Trophoblast cell (in vitro differentiated cells and primary cell): ENCODE measurements at regions not wholly inside any gene's neighbourhood (a gene's known extent, or its start where the extent isn't known, plus 50 kb on each side); places are given as distances from the start of the nearest gene placed in this dataset.

Experiments
- DNase-seq, 2 donors: peaks; one replicate each; pipeline ENCODE4 v3.0.0-alpha.2; 2016
- H2AFZ ChIP-seq: 2 replicates; pipeline ENCODE4 v1.6.1; 2013; ENCODE audit warnings: low read length, moderate library complexity, mild to moderate bottlenecking; ENCODE audit not compliant: insufficient read depth, poor library complexity
- H2AK5ac ChIP-seq: 2 replicates; pipeline ENCODE4 v1.6.1; 2013; ENCODE audit warnings: mild to moderate bottlenecking, low read length
- H2BK120ac ChIP-seq: 2 replicates; pipeline ENCODE4 v1.6.1; 2013; ENCODE audit warnings: low read length, mild to moderate bottlenecking, moderate library complexity; ENCODE audit not compliant: insufficient read depth, poor library complexity
- H2BK12ac ChIP-seq: 2 replicates; pipeline ENCODE4 v1.6.1; 2013; ENCODE audit warnings: mild to moderate bottlenecking, low read length, moderate library complexity
- H2BK5ac ChIP-seq: 2 replicates; pipeline ENCODE4 v1.6.1; 2013; ENCODE audit warnings: low read length, low read depth, moderate library complexity, mild to moderate bottlenecking; ENCODE audit not compliant: poor library complexity
- H3K14ac ChIP-seq: 2 replicates; pipeline ENCODE4 v1.6.1; 2013; ENCODE audit warnings: mild to moderate bottlenecking, low read length
- H3K18ac ChIP-seq: 2 replicates; pipeline ENCODE4 v1.6.1; 2013; ENCODE audit warnings: mild to moderate bottlenecking, low read length
- H3K23ac ChIP-seq: 2 replicates; pipeline ENCODE4 v1.6.1; 2013; ENCODE audit warnings: low read length
- H3K27ac ChIP-seq: 2 replicates; pipeline ENCODE4 v1.5.1; 2013; ENCODE audit warnings: low read depth, mild to moderate bottlenecking, inconsistent platforms, low read length, moderate library complexity
- H3K27me3 ChIP-seq: 2 replicates; pipeline ENCODE4 v1.6.1; 2013; ENCODE audit warnings: inconsistent platforms, mild to moderate bottlenecking, low read length, moderate library complexity; ENCODE audit not compliant: insufficient read depth
- H3K36me3 ChIP-seq, 2 experiments: 1 replicate in 1 of 2; 2 replicates in 1 of 2; pipeline ENCODE4 v1.6.1; 2013; ENCODE audit warnings: low read length in 2 of 2, mild to moderate bottlenecking in 2 of 2, moderate library complexity in 1 of 2; ENCODE audit not compliant: insufficient read depth in 2 of 2, control insufficient read depth in 1 of 2
- H3K4ac ChIP-seq: 2 replicates; pipeline ENCODE4 v1.6.1; 2013; ENCODE audit warnings: low read depth, mild to moderate bottlenecking, low read length, moderate library complexity
- H3K4me1 ChIP-seq, 2 experiments: 1 replicate in 1 of 2; 2 replicates in 1 of 2; pipeline ENCODE4 v1.6.1; 2013; ENCODE audit warnings: low read length in 2 of 2, mild to moderate bottlenecking in 2 of 2, moderate library complexity in 1 of 2; ENCODE audit not compliant: insufficient read depth in 2 of 2, control insufficient read depth in 1 of 2
- H3K4me2 ChIP-seq: 2 replicates; pipeline ENCODE4 v1.6.1; 2013; ENCODE audit warnings: inconsistent platforms, mild to moderate bottlenecking, low read length, moderate library complexity
- H3K4me3 ChIP-seq: 2 replicates; pipeline ENCODE4 v1.5.1; 2013; ENCODE audit warnings: mild to moderate bottlenecking, low read depth, low read length, inconsistent platforms
- H3K79me1 ChIP-seq: one replicate; pipeline ENCODE4 v1.6.1; 2013; ENCODE audit warnings: low read length
- H3K79me2 ChIP-seq: 2 replicates; pipeline ENCODE4 v1.6.1; 2013; ENCODE audit warnings: low read length, mild to moderate bottlenecking; ENCODE audit not compliant: control insufficient read depth, insufficient read depth, poor library complexity
- H3K9ac ChIP-seq: 2 replicates; pipeline ENCODE4 v1.6.1; 2013; ENCODE audit warnings: mild to moderate bottlenecking, low read length
- H3K9me3 ChIP-seq: 2 replicates; pipeline ENCODE4 v1.6.1; 2013; ENCODE audit warnings: low read depth, mild to moderate bottlenecking, control low read depth, inconsistent platforms, low read length; ENCODE audit not compliant: insufficient read depth
- H4K12ac ChIP-seq: 2 replicates; pipeline ENCODE4 v1.6.1; 2013; ENCODE audit warnings: low read depth, mild to moderate bottlenecking, low read length, moderate library complexity
- H4K8ac ChIP-seq: 2 replicates; pipeline ENCODE4 v1.6.1; 2013; ENCODE audit warnings: low read depth, mild to moderate bottlenecking, low read length, moderate library complexity
- H4K91ac ChIP-seq: one replicate; pipeline ENCODE4 v1.6.1; 2013; ENCODE audit warnings: low read depth, mild to moderate bottlenecking, low read length, moderate library complexity
- WGBS: extraction: QIAGEN DNeasy Blood & Tissue Kit; methylation state at CpG from one replicate; pipeline ENCODE4 v1.1.7; 2013; ENCODE audit warnings: missing lambda C conversion rate; ENCODE audit not compliant: insufficient read length, insufficient coverage; ENCODE audit errors: extremely low coverage; 5-methylcytosine and 5-hydroxymethylcytosine counted together

DNA sequence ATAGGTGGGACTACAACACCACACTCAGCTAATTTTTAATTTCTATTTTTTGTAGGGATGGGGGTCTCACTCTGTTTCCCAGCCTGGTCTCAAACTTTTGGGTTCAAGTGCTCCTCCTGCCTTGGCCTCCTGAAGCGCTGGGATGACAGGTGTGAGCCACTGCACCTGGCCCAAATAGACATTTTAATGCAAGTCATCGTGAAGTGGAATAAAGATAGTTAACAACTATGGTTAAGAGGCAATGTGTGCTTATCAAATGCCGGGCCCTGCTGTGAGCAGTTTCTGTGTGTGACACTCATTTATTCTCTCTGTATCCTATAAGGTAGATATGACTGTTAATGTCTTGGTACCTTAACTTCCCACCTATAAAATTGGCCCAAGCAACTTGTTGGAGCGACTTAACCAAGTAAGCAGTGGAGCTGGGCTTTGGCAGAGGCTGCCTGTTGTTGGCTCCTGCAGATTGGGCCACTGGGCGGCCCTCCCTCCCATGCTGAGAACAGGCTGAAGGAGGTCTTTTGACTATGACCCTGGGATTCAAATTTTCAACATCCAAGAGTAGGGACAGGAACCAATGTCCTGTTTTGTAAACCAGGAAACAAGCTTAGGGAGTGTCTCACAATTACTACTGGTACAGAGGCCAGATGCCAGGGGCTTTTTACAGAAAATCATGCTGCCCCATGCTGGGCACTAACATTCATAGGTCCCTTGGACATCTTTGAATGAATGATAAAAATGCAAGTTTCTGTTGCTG is 450.7 kb downstream of the TSHZ3 start:
- Histone ChIP-seq H2BK5ac (no peak overlapping the region), H4K12ac (no peak overlapping the region), H3K9ac (no peak overlapping the region), H3K4me3 (no peak overlapping the region), H3K27ac (no peak overlapping the region), H4K91ac (no peak overlapping the region), H3K4me2 (no peak overlapping the region), H3K36me3 (no peaks in the 10 kb centered on the region), H2BK12ac (no peak overlapping the region), H2BK120ac (no peak overlapping the region), H3K23ac (no peak overlapping the region), H2AK5ac (no peak overlapping the region), H3K4ac (no peak overlapping the region), H3K9me3 (no peaks in the 10 kb centered on the region), H3K79me1 (no peaks in the 10 kb centered on the region), H3K27me3 (no peaks in the 10 kb centered on the region), H3K14ac (no peak overlapping the region), H3K79me2 (no peaks in the 10 kb centered on the region), H2AFZ (no peak overlapping the region), H4K8ac (no peak overlapping the region), H3K18ac (no peak overlapping the region), H3K4me1 (peaks cover 4 to 8% of the 10 kb centered on the region in 2 experiments)
- DNase-seq, result no peak
- WGBS, result no CpG with 5 or more reads among the region's 5 CpGs

- Histone ChIP-seq H3K14ac (no peak overlapping the region), H3K18ac (no peak overlapping the region), H2BK120ac (no peak overlapping the region), H4K8ac (no peak overlapping the region), H3K23ac (no peak overlapping the region), H3K4me1 (peaks cover 4 to 8% of the 10 kb centered on the region in 2 experiments), H3K9me3 (no peaks in the 10 kb centered on the region), H3K9ac (no peak overlapping the region), H2BK12ac (no peak overlapping the region), H3K79me2 (no peaks in the 10 kb centered on the region), H4K12ac (no peak overlapping the region), H3K36me3 (no peaks in the 10 kb centered on the region), H3K4me2 (no peak overlapping the region), H3K79me1 (no peaks in the 10 kb centered on the region), H3K4ac (no peak overlapping the region), H3K27me3 (no peaks in the 10 kb centered on the region), H2AFZ (no peak overlapping the region), H4K91ac (no peak overlapping the region), H3K27ac (no peak overlapping the region), H3K4me3 (no peak overlapping the region), H2BK5ac (no peak overlapping the region), H2AK5ac (no peak overlapping the region)
- DNase-seq, result no peak
- WGBS, result no CpG with 5 or more reads among the region's 7 CpGs
These were observed 451.7 kb downstream of the TSHZ3 start for GRCh38 chr19:30897553-30897952.

GRCh38 chr19:30897034-30897433 is 452.2 kb downstream of the TSHZ3 start:
- Histone ChIP-seq H3K79me2 (no peaks in the 10 kb centered on the region), H3K79me1 (no peaks in the 10 kb centered on the region)
- WGBS, result no CpG with 5 or more reads among the region's 3 CpGs

DNA sequence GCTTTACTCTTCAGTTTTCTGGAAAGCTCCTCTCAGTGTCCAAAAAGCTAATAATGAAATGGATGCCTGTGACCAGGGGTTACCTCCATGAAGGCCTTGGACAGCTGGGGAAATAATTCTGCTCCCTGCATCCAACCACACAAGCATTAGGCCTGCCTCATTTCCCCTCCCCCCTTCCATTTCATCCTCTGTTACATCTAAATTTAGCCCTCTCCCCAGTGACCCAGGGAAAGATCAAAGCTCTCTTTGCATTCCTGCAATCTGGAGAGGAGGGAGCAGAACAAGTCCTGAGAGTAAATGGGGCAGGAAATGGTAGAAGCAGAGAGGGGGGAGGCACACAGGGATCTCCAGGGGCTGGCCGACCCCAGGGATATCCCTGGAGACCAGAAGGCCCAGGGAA is 452.7 kb downstream of the TSHZ3 start:
- no peaks in the 10 kb centered on the region for H3K79me1 ChIP-seq
- no peak overlapping the region for H3K14ac ChIP-seq
- no peak overlapping the region for H2AK5ac ChIP-seq
- no peak overlapping the region for H4K91ac ChIP-seq
- H3K9ac ChIP-seq, result no peak overlapping the region
- no peak overlapping the region for H2BK5ac ChIP-seq
- no peak overlapping the region for H3K4ac ChIP-seq
- H3K36me3 ChIP-seq, result no peaks in the 10 kb centered on the region
- H2BK12ac ChIP-seq, result no peak overlapping the region
- peaks cover 4 to 8% of the 10 kb centered on the region in 2 experiments for H3K4me1 ChIP-seq
- no peak overlapping the region for H4K8ac ChIP-seq
- no CpG with 5 or more reads among the region's 1 CpG for WGBS
- no peaks in the 10 kb centered on the region for H3K9me3 ChIP-seq
- no peaks in the 10 kb centered on the region for H3K79me2 ChIP-seq
- H3K27me3 ChIP-seq, result no peaks in the 10 kb centered on the region
- peak overlapping the region; percentile 19 for H3K4me2 ChIP-seq
- no peak overlapping the region for H4K12ac ChIP-seq
- H2AFZ ChIP-seq, result no peak overlapping the region
- no peak overlapping the region for H3K4me3 ChIP-seq
- DNase-seq, result no peak
- H3K27ac ChIP-seq, result no peak overlapping the region
- H2BK120ac ChIP-seq, result no peak overlapping the region
- no peak overlapping the region for H3K23ac ChIP-seq
- H3K18ac ChIP-seq, result no peak overlapping the region

More at GRCh38 chr19:30897034-30897433, 452.2 kb downstream of the TSHZ3 start:
- no peak overlapping the region for H3K23ac ChIP-seq
- H4K91ac ChIP-seq, result no peak overlapping the region
- no peak overlapping the region for H2BK12ac ChIP-seq
- H4K8ac ChIP-seq, result no peak overlapping the region
- H2AK5ac ChIP-seq, result no peak overlapping the region
- no peaks in the 10 kb centered on the region for H3K27me3 ChIP-seq
- no peak overlapping the region for H3K18ac ChIP-seq
- H3K9ac ChIP-seq, result no peak overlapping the region
- no peak overlapping the region for H2BK5ac ChIP-seq
- H3K4me2 ChIP-seq, result no peak overlapping the region
- H4K12ac ChIP-seq, result no peak overlapping the region
- H3K4ac ChIP-seq, result no peak overlapping the region
- no peak overlapping the region for H3K27ac ChIP-seq
- H3K4me3 ChIP-seq, result no peak overlapping the region
- H2AFZ ChIP-seq, result no peak overlapping the region
- H3K4me1 ChIP-seq, result peaks cover 4 to 8% of the 10 kb centered on the region in 2 experiments
- no peaks in the 10 kb centered on the region for H3K9me3 ChIP-seq
- no peak overlapping the region for H3K14ac ChIP-seq
- DNase-seq, result no peak
- H3K36me3 ChIP-seq, result no peaks in the 10 kb centered on the region
- H2BK120ac ChIP-seq, result peak overlapping the region; percentile 20
